Right lobe of liver (tissue), 4 donors: ENCODE measurements at regions not wholly inside any gene's neighbourhood (a gene's known extent, or its start where the extent isn't known, plus 50 kb on each side); places are given as distances from the start of the nearest gene placed in this dataset.

Source experiments
- POLR2A ChIP-seq: fragments of 450-650 bp; IDR thresholded peaks from one replicate; pipeline ENCODE4 v1.6.1; 2017; ENCODE audit warnings: antibody characterized with exemption, mild to moderate bottlenecking
- TF ChIP-seq, protein P1 (sequence below), 4 donors: fragments of 200-600 bp in 3 of 4; fragments of 450-650 bp in 1 of 4; IDR thresholded peaks; one replicate each; pipeline versions ENCODE4 v1.5.1 to v1.8.0; 2016 to 2022; ENCODE audit warnings: antibody characterized with exemption in 4 of 4, mild to moderate bottlenecking in 2 of 4
- donor health status: DM: no; HTN: no; CAD: no.
- donor health status: DM: no; HTN: no; CAD: no.
- donor health status: DM: no; HTN: yes; CAD: no.

DNA sequence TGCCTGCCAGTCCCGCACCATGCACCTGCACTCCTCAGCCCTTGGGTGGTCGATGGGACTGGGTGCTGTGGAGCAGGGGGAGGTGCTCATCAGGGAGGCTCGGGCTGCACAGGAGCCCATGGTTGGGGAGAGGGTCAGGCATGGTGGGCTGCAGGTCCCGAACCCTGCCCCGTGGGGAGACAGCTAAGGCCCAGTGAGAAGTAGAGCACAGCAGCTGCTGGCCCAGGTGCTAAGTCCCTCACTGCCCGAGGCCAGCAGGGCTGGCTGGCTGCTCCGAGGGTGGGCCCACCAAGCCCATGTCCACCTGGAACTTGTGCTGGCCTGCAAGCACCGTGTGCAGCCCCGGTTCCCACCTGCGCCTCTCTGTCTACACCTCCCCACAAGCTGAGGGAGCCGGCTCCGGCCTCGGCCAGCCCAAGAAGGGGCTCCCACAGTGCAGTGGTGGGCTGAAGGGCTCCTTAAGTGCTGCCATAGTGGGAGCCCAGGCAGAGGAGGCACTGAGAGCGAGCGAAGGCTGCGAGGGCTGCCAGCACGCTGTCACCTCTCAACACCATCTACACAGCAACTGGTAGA lies 88.5 kb upstream of the ELAVL2 start:
- TF ChIP-seq, protein P1, sequence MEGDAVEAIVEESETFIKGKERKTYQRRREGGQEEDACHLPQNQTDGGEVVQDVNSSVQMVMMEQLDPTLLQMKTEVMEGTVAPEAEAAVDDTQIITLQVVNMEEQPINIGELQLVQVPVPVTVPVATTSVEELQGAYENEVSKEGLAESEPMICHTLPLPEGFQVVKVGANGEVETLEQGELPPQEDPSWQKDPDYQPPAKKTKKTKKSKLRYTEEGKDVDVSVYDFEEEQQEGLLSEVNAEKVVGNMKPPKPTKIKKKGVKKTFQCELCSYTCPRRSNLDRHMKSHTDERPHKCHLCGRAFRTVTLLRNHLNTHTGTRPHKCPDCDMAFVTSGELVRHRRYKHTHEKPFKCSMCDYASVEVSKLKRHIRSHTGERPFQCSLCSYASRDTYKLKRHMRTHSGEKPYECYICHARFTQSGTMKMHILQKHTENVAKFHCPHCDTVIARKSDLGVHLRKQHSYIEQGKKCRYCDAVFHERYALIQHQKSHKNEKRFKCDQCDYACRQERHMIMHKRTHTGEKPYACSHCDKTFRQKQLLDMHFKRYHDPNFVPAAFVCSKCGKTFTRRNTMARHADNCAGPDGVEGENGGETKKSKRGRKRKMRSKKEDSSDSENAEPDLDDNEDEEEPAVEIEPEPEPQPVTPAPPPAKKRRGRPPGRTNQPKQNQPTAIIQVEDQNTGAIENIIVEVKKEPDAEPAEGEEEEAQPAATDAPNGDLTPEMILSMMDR (IDR thresholded peaks at IDR 0.05) = no peak
- TF ChIP-seq POLR2A = no peak
